ENCODE measurements at regions not wholly inside any gene's neighbourhood (a gene's known extent, or its start where the extent isn't known, plus 50 kb on each side); places are given as distances from the start of the nearest gene placed in this dataset.
"Not testable (repeated sequence)": the region's sequence is repeated elsewhere in the genome, so short reads cannot be mapped to it uniquely, and the experiment has no call there.

DNA sequence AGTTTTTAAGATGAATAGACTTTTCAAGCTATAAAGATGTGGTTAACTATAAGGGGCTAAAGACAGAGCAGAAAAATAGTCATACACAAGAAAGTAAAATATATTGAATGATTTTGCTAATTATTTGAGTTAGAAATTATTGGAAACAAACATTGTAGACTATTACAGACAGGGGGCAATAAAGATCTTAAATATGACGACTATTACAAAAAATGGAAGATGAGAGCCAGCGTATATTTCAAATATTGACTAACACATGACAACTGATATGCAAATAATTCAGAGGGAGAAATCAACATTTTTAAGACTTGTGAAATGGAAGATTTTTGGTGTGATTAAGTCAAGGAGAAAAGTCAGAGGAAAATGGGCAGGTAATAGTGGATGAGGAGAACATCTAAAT, 520.2 kb upstream of the NUDT12 start:
- H3K27ac ChIP-seq = no peak overlapping the region
- TF ChIP-seq, protein P1, sequence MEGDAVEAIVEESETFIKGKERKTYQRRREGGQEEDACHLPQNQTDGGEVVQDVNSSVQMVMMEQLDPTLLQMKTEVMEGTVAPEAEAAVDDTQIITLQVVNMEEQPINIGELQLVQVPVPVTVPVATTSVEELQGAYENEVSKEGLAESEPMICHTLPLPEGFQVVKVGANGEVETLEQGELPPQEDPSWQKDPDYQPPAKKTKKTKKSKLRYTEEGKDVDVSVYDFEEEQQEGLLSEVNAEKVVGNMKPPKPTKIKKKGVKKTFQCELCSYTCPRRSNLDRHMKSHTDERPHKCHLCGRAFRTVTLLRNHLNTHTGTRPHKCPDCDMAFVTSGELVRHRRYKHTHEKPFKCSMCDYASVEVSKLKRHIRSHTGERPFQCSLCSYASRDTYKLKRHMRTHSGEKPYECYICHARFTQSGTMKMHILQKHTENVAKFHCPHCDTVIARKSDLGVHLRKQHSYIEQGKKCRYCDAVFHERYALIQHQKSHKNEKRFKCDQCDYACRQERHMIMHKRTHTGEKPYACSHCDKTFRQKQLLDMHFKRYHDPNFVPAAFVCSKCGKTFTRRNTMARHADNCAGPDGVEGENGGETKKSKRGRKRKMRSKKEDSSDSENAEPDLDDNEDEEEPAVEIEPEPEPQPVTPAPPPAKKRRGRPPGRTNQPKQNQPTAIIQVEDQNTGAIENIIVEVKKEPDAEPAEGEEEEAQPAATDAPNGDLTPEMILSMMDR (conservative IDR thresholded peaks at IDR 0.05) = no peak

DNA sequence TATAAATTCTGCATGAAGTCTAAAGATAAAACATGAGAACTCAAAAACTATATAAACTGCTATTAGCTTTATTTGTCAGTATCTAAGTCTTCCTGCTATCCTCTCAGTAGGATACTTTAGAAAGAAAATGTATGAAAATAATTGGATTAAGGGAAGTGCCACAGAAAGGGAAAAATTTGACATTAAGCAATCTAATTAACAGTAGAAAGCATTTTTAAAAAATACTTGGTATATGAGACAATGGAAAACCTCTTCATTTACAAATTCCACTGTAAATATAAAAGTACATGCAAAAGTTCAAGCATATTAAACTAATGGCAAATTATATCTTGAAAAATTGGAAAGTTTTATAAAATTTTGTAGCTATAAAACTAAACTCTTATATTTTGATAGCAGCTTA, 518.6 kb upstream of the NUDT12 start:
- no peak overlapping the region for H3K27ac ChIP-seq

DNA sequence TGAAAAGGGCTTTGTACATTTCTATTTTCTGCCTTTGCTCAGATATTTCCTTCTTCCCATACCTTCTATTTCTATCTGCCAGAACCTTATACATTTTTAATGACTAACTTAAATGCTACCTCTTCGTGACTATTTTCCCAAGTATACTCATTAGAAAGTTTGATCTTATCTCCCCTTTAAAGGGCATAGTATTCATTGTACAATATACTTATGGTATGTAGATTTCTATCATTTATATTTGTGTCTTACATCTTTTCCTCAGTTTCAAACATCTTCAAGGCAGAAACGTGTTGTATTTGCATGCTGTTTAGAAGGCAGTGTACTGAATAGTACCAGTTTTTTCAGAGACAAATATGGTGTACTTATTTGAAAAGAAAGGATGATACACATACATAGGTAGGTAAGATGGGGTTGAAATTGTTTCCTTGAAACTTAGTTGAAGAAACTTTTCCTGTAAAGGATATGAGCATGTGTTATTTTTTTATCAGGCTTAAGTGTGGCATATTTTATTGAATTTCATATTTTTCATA, 518.1 kb upstream of the NUDT12 start:
- TF ChIP-seq, protein P1 (conservative IDR thresholded peaks at IDR 0.05) = no peak
- no peak overlapping the region for H3K27ac ChIP-seq

More for the DNA sequence above, 518.6 kb upstream of the NUDT12 start:
- TF ChIP-seq, protein P1 (conservative IDR thresholded peaks at IDR 0.05) = no peak

DNA sequence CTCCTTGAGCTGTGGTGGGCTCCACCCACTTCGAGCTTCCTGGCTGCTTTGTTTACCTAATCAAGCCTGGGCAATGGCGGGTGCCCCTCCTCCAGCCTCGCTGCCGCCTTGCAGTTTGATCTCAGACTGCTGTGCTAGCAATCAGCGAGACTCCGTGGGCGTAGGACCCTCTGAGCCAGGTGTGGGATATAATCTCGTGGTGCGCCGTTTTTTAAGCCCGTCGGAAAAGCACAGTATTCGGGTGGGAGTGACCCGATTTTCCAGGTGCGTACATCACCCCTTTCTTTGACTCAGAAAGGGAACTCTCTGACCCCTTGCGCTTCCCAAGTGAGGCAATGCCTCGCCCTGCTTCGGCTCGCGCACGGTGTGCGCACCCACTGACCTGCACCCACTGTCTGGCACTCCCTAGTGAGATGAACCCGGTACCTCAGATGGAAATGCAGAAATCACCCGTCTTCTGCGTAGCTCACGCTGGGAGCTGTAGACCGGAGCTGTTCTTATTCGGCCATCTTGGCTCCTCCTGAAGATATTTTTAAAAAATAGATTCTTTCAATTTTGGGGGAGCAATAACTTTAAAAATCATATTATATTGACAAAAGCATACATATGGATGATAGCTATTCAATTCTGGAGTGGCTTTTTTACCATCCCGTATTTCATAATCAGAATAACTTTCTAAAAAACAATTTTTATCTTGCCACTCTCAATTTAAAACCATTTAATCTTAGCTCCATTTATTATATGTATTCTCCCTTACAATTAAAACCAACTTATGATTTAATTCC, 517.5 kb upstream of the NUDT12 start:
- not testable (repeated sequence) for H3K27ac ChIP-seq

DNA sequence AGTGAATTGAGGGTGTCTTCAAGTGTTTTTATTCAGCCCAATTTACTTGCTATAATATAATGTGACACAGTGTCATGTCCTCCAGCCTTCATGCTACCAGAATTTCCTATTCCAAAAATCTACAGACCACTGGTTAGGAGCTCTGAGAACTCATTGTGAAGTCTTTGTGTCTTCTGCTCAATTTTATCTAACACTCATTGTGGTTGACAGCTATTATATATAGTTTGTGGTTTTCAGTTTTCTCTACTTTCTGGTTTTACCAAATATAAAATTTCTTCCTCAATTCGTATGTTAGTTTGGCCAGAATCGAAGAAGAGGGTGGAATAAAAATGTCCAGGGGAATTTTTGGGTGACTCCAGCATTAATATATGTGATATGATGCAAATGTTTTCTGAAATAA, 509.3 kb upstream of the NUDT12 start:
- H3K27ac ChIP-seq = no peak overlapping the region
- TF ChIP-seq, protein P1 (conservative IDR thresholded peaks at IDR 0.05) = no peak

DNA sequence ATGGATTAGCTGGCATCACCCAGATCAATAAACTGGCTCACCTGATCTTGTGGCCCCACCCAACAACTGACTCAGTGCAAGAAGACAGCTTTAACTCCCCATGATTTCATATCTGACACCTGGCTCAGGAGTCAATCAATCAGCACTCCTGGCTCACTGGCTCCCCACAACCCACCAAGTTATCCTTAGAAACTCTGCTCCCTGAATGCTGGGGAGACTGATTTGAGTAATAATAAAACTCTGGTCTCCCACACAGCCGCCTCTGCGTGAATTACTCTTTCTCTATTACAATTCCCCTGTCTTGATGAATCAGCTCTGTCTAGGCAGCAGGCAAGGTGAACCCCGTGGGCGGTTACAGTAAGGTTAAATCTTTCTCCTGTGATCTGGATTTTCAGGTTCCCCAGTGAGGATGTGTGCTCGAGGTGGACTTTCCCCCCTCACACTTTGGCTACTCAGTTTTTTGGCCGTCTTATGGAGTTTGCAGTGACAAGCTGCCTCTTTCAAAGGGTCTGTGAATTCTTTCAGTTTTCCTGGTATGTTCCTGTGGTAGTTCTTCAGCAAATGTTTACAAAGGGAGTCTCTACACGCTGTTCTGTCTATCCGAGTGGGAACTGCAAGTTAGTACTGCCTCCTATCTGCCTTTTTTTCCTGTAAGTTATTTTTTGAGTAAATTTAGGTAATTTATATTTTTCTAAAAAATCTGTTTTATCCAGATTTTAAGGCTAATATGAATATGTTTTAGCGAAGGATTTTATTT, 500.2 kb upstream of the NUDT12 start:
- H3K27ac ChIP-seq = no peak overlapping the region
- TF ChIP-seq, protein P1 (conservative IDR thresholded peaks at IDR 0.05) = no peak

DNA sequence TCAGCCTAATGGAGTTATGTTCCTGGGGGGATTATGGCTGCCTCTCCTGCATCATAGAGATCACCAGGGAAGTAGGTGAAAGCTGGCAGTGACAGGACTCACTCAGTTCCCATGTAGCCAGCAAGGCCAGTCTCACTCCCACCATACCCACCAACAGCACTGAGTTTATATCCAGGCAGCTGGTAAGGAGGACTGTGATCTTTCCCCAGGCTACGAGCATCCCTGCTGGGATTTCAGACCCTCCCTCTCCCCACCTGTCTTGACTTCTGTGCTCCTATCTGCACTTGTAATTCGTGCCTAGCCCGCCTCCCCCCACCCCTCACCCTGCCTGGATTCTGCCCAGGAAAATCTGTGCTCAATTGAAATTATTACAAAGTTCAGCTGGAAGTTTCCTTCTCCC, 499.1 kb upstream of the NUDT12 start:
- H3K27ac ChIP-seq = no peak overlapping the region
- TF ChIP-seq, protein P1 (conservative IDR thresholded peaks at IDR 0.05) = no peak

DNA sequence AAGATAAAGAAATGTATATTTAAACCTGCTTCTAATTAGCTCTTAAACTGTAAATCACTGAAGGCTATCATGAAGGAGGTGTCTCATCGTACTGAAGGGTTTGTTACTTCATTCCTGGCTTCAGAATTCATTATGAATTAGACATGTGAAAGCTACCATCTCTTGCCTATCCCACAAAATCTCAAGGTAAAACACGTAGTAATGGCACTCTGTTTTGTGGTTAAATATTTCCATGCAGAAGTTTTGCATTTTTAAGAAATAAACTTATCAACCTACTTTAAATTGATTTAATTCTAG, 490.7 kb upstream of the NUDT12 start:
- TF ChIP-seq, protein P1 (conservative IDR thresholded peaks at IDR 0.05) = no peak
- no peak overlapping the region for H3K27ac ChIP-seq

Data from VCaP (cell line).